Inferior parietal cortex (tissue), 1 donor: ENCODE measurements at regions not wholly inside any gene's neighbourhood (a gene's known extent, or its start where the extent isn't known, plus 50 kb on each side); places are given as distances from the start of the nearest gene placed in this dataset.
"Not testable (repeated sequence)": the region's sequence is repeated elsewhere in the genome, so short reads cannot be mapped to it uniquely, and the experiment has no call there.

ENCODE experiments used
- DNase-seq: peaks from one replicate; pipeline ENCODE4 v3.0.0-alpha.2; 2016; ENCODE audit errors: extremely low spot score

DNA sequence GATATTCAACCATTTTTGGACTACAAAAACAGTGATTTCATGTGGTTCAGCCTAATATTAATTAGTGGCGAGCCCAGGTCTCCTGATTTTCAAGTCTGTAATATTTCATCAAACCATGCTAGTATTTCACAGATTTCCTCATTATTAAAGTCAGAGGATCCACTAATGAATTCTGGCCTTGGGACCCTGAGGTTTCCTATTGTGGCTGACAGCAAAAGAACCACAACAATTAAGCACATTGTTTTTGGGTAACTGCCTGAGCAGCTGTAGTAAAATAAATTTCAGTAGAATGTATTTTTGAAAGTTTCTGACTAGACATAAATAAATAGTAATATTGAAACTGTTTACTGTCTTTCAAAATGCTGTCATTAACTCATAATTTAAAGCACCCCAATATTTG is 630.7 kb upstream of the MMS22L start:
- no peak for DNase-seq

DNA sequence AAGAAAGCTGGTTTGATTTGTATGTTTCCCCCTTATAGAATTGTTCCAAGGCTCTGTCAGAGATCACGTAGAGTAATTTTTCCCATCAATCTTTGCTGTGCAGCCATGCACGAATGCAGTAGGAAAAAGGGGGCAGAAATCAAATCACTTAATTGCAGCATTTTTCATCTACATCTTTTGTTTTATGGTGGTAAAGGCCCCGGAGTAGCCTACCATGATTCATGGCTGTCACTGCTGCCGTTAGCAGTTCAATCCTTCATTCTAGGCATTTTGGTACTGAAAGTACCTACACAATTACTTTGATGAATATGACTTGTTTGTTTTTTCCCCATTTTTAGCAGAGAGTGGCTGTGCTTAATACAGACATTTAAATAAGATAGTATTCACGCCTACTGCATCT is 631.9 kb upstream of the MMS22L start:
- DNase-seq = no peak

DNA sequence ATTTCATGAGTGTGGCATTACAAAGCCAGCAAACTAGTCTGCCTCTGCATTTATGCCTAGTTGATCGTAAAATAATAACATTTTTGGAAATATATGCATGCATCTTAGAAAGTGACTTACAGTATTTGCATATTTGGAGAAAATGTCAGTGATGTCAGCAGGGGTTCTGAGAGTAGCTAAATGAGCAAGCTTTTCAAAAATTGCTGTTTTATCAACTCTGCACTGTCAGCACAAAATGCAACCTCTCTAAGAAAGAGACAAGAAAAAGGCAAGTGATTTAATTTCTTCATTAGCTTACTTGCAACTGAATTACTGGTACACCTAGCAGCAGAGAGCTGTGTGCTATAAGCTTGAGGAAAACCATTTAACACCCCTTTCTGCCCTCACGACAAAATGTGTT is 632.5 kb upstream of the MMS22L start:
- DNase-seq = no peak

DNA sequence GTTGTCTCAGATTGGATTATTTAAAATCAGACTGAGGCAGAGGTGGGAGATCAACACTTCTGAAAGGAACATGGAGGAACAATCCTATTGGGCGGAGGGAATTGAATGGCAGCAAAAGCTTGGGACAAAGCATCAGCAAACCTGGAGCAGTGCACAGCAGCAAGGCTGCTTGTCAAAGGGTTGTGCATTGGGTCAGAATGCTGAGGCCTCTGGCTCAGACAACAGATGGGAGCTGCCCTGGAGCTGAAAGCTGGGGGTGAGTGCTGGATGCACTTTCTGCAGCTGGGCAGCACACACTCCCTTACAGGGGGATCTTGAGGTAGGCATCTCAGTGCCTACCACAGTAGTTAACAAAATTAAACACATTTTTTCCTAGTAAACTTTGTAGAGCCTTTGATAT is 634.4 kb upstream of the MMS22L start:
- DNase-seq = no peak

DNA sequence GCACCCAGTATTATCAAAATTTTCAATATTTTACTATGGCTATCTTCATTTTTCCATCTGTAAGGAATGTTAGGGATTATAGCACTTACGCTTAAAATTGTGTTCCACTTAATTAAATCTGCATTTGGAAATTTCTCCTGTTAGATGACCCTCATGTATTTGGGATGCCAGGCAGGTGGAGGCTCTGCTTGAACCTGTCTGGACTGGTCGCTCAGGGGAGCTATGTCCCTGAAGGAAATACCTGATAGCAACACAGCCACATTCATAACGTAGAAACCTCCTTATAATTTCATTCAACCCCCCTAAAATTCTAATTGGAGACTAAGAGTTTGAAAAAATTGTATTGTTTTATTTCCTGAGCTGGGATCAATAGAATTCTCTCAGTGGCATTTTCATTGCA is 636.0 kb upstream of the MMS22L start:
- no peak for DNase-seq

DNA sequence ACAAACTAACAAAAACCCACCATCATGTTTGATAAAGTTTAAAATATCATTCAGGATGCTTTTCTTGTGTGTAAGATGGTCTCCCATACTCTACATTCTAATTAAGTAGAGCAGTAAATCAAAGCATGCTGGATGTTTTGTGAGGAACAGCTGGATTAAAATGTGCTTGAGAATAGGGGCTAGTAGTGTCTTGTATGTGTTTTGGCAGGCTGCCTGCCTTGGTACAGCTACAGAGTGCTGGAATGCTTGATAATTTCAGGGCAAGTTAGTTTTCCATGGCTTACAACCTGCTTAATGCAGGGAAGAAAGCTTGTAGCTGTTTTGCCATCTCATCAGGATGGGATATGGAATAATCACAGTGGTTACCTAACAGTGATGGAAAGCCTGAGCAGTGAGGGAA is 636.6 kb upstream of the MMS22L start:
- DNase-seq = no peak

DNA sequence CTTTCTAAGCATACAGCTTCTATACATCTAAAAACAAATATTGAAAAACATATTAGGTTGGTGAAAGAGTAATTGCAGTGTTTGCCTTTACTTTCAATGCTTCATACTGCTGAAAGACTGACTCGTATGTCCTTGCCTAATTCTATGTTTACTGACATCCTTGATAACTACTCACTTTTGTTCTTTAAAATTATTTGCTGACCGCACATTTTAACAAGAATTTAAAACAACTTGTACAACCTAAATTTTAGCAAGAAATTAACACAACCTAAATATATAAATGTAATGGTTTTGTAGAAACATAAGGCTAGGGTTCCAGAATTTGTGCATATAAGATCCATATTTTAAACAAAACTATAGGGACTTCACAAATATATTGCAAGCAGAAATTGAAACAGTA is 640.2 kb upstream of the MMS22L start:
- DNase-seq = no peak

DNA sequence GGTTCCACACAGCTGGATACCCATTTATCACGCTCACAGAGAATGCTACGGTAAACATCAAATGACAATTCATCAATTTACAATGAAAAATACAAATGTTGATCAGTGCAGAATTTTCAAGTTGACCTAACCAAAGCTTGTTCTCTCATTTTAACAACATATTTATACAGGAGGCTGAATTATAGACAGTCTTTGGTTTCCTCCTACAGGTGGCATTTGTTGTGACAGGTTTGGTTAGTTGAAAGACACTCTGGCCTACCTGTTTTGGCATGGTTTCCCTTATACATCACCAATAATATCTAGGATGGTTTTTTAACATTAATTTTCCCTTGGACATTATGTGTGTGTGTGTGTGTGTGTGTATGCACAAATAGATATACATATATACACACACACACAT is 642.5 kb upstream of the MMS22L start:
- DNase-seq = no peak

DNA sequence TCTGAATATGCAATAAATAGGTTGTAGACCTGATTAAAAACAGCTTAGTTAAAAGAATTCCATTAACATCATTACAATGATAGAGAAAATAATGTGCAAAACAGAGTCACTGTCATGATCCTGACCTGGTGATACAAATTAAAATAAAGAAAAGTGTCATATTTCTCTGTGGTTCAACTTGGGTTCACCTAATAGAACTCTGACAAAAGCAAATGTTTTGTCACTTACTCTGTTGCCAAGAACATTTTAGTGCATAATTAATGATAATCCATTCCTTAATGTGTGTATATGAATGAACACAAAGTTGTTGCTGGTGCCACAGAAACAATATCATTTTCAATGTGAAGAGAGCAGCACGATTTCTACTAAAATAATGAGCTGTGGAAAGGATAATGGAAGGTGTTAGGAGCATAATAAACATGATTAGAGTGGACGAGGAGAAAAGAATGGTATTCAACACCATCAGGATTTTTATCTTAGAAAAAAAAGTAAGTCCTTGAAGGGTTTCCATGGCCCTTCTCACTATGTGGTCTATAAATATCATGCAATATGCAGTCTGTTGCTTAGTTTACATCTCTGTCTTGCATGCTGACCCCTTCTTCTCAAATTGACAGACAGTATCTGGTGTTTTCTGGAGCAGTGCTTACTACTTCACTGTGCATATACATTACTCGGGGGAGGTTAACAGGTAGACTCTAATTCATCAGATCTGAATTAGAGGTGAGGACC is 656.6 kb upstream of the MMS22L start:
- DNase-seq = no peak

DNA sequence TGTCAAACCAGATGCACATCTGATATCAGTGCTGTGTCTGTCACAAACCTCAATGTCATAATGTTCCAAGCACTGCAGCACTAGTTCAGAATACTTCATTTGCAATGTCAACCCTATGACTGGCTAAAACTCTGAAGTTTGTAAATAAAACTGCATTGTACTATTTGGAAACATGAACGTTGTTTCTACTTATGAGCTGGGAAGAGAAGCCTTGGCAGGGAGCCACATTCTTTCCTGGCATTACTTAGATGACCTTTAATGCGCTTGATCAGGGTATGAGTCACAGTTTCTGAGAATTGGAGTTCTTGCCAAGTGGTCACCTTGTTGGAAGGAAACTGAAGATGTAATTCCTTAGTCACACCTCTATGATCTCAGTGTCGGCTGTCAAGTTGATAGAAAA is 664.8 kb upstream of the MMS22L start:
- no peak for DNase-seq

DNA sequence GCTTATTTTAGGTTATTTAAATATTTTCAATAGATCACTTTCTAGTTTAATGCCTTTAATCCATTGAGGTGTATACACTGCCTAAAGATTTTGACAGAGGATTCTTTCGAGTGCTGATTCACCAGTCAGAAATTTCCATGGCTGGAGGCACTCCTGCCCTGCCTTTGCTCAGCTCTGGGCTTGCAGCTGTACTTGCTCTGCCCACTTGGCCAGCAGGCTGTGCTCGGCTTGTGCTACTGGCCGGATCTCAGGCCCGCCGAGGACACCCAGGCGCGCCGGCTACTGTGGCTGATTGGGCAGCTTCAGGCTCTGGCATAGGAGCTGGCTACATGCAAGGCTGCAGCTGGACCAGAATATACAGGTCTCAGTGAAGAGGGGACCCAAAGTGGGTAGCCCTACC is 675.1 kb upstream of the MMS22L start:
- no peak for DNase-seq

DNA sequence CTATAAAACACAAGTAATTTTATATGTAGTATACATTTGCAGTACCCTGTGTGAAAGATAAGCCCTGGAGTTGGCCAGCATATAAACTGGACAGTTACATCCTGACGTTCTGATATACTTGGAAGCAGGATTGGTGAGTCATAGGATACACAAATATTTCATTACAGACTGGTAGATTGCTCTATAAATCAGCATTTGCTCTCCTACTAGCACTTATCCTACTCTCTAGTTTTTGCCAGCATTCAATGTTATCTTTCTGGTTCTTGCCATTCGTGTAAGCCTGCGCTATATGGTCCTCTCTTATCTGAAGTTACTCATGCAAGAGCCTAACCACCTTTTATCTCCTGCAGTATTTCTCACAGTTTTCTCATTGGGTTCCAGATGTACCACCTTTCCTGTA is 680.2 kb upstream of the MMS22L start:
- no peak for DNase-seq

DNA sequence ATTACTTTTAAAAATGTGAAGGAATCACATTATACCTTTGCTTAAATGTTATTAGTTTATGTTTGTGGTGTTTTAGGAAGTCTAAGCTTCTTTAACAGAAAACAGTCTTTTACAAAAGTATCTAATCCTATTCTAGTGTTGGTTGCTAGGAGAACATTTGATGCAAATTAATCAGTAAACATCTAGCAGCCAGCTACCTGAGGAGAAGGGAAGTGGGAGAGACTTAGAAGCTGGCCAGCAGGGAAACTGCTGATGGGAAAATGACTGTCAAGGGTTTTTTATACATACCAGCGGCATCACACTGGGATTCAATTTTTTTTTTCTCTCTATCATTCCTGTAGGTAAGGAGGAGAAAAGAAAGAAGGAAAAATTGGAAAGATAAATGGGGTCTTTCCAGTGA is 686.0 kb upstream of the MMS22L start:
- DNase-seq = no peak

DNA sequence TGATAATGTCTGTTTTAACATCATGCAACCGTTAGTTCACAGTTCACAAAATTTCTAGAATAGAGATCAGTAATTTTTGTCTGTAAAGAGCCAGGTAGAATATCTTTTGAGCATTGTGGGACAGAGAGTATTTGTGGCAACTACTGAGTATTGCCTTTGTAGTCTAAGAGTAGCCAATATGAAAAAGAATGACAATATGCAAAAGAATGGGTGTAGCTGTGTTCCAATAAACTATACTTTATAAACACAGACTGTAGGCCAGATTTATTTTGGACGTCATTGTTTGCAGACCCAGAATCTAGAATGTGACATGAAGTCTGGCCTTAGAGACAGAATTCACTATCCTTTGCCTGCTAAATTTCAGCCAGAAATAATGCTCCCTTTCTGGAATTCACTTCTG is 694.1 kb upstream of the MMS22L start:
- DNase-seq = no peak

DNA sequence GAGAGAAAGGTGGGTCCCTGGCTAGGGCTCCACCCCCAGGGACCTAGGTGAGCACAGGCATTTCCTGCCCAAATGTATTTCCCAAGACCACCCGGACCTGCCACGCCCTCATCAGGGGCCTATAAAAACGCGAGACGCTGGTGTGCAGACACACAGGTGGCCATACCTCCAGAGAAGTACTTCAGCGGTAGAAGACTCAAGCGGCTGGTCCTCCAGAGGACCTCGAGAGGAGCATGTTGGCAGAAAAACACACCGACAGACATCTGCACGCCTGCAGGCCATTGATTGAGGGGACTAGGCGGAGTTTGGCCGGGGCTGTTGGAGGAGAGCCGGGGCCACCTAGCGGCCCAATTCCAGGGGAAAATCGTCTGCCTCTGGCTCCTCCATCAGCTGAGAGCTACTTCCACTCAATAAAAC is 695.8 kb upstream of the MMS22L start:
- DNase-seq = no peak

DNA sequence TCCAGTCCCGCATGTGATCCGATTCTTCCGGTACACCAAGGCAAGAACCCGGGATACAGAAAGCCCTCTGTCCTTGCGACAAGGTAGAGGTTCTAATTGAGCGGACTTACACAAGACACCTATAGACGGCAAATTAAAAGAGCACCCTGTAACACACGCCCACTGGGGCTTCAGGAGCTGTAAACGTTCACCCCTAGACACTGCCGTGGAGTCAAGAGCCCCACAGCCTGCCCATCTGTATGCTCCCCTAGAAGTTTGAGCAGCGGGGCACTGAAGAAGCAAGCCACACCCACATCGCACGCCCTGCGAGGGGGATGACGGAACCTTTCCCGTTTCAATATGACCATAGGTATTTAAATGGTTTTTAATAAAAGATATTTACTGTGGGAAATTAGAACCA is 696.3 kb upstream of the MMS22L start:
- not testable (repeated sequence) for DNase-seq

DNA sequence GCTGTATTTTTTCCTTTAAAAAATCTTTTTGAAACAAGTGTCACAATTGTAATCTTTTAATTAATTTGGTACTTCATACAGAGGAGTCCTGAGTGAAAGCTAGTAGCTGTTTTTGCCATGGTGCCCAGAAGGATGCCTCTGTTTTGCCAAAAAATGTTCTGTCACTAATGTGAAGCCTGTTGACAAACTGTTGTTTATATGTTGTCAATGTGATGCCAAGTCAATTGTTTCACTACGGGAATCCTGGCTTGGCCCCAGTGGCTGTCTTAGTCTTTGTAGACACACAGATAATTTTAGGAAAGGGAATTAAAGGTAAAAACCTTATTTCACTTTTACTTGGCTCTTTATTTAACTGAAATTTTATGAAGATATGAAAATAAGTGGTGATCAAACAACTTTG is 706.4 kb upstream of the MMS22L start:
- DNase-seq = no peak

DNA sequence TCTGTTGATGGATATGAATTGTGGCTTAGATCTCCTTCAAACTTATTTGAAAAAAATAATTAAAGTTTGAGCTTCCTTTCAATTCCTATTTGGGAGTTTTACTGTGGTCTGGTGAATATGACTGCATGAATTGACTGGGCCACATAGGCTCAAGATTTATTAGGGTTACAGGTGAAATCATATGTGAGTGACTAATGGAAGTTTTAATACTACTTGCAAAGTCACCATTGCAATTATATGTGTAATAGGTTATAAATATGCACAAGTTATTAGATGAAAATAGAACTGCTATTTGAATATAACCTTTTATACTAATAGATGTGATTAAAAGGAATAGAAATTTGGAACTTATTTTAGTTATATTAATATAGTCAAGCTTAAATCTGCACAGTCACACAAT is 712.1 kb upstream of the MMS22L start:
- DNase-seq = no peak

DNA sequence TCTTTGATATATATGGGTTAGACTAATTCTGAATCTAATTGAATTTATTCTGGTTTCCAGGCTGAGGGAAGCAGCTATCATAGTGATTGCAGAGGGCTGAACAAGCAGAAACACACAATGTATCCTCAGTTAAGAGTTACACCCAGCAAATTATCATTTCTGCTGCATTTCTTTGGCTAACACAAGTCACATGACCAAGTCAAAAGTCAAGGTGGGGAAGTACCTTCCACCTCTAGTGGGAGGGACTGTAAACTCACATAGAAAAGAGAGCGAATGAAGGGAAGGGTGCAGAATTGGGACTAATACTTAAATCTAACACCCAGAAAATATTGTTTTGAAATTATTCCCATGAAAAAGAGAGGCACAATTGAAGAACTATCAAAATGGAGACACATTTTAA is 719.7 kb upstream of the MMS22L start:
- DNase-seq = no peak

DNA sequence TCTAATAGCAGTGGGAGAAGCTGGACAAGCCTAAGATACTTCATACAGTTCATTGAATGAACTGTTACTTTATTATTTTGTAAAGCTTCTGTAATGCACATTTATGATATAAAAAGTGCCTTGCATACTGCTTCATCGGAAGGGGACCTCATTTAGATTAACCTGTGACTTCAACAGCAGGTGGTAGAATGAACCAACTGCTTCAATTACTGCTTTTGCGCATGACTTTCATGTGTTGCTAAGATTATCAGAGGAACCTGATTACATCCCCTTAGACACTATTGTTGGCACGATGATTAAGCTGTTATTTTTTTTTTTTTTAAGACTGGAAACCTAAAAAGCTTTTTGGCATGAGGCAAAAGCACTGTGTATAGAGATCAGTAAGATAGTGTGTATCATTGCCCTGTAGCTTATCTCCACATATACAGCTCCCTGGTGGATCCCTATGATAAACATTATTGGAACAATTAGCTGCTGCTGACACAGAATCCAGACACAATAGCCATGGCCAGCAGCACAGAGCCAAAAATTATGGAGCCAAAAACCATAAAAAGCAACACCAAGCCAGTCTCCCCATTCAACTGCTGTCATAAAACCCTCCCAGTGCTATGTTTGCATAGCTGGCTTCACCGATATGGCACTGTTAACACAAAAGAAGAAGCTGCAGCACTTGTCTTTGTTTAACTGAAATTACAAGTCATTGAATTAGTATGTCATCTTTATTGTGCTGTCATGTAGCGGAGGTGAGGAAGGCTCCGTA is 731.6 kb upstream of the MMS22L start:
- no peak for DNase-seq

DNA sequence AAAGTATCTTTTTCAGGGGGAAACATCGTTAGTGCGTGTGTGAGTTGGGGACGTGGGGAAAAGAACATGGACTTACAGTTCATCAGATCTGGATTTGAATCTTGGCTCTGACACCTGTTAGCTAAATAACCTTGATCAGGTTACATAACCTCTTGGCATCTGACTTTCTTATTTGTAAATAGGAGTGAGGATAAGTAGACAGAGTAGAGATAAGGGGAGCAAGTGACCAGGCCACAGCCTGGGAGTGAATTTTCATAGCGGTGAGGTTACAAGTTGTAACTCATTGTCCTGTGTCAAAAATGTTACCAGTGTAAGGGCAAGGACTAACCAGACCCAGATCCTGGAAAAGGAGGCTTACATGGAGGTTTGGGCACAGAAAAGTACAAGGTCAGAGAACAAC is 733.5 kb upstream of the MMS22L start:
- DNase-seq = no peak

DNA sequence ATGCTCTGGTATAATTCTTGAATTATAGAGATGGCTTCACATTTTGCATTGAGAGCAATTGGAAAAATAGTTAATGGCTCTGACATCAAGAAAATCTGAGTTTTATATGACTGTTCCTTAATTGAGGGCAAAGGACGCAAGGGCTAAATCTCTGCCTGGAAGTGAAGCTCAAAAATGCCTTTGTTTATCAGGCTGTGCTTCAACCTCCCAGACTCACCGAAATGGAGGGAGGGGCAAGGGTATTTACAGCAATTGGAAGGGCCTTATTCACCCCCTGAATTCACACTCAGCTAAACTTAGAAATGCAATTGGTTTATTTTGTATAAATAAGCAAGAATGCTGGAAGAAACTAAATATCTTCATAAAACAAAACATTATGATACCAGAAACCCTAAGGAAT is 737.2 kb upstream of the MMS22L start:
- no peak for DNase-seq

DNA sequence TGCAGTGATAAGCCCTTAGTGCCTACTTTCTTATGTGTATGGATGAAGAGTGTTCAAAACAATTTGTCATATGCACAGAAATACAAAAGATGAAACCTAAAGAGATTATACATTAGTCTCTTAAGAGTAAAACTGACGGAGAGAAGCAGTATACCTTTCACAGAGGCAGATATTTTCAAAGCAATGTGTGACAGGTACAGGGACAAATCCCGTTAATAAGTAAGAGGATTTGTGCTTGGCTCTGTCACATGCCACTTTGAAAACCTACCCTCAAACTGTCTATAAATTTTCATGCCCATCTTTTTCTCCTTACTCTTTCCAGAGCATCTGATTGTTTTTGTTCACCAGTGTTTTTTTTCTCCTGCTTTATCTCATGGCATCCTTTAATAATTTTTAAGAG is 741.3 kb upstream of the MMS22L start:
- no peak for DNase-seq

DNA sequence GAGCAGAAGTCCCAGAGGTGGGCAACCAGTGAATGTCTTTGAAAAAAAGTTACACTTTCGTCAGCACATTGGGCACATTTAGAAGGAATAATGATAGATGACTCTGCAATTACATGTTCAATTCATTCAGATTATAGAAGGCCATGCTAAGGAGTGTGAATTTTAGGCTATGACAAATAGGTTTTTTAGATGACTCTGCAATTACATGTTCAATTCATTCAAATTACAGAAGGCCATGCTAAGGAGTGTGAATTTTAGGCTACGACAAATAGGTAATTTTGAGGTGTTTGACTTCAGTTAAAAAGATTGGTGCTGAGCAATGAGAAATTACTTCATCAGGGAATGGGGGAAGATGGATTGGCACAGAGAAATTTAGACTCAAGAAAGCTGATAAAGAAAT is 744.9 kb upstream of the MMS22L start:
- DNase-seq = no peak
